IPS DF 6.9 (cell line): ENCODE measurements at regions not wholly inside any gene's neighbourhood (a gene's known extent, or its start where the extent isn't known, plus 50 kb on each side); places are given as distances from the start of the nearest gene placed in this dataset.

Experiments used
- DNase-seq: peaks from one replicate; pipeline ENCODE4 v3.0.0-alpha.2; 2013; ENCODE audit warnings: low read depth, low spot score
- H3K27ac ChIP-seq: one replicate; pipeline ENCODE4 v1.5.1; 2013; ENCODE audit warnings: low read length, control low read depth
- H3K27me3 ChIP-seq: 2 replicates; pipeline ENCODE4 v1.6.1; 2013; ENCODE audit warnings: mild to moderate bottlenecking, low read length; ENCODE audit not compliant: control insufficient read depth, insufficient read depth
- H3K36me3 ChIP-seq: 2 replicates; pipeline ENCODE4 v1.6.1; 2013; ENCODE audit warnings: low read length; ENCODE audit not compliant: control insufficient read depth, insufficient read depth
- H3K4me1 ChIP-seq: 2 replicates; pipeline ENCODE4 v1.6.1; 2013; ENCODE audit warnings: low read length; ENCODE audit not compliant: control insufficient read depth, insufficient read depth
- H3K4me3 ChIP-seq: 2 replicates; pipeline ENCODE4 v1.5.1; 2013; ENCODE audit warnings: mild to moderate bottlenecking, low read length
- H3K9me3 ChIP-seq: 2 replicates; pipeline ENCODE4 v1.6.1; 2013; ENCODE audit warnings: low read length, inconsistent platforms; ENCODE audit not compliant: control insufficient read depth, insufficient read depth
- WGBS: extraction: QIAGEN DNeasy Blood & Tissue Kit; methylation state at CpG from one replicate; pipeline ENCODE4 v1.1.7; 2013; ENCODE audit warnings: mixed read lengths, missing lambda C conversion rate; ENCODE audit not compliant: insufficient read length, insufficient coverage; 5-methylcytosine and 5-hydroxymethylcytosine counted together

- no peak for DNase-seq
- Histone ChIP-seq H3K4me3 (no peak overlapping the region), H3K27me3 (no peaks in the 10 kb centered on the region), H3K4me1 (no peaks in the 10 kb centered on the region), H3K36me3 (no peaks in the 10 kb centered on the region), H3K27ac (no peak overlapping the region), H3K9me3 (no peaks in the 10 kb centered on the region)
These were observed 67.8 kb upstream of the FAM83B start for GRCh38 chr6:54778731-54779130.

- no peaks in the 10 kb centered on the region for H3K27me3 ChIP-seq
- DNase-seq: no peak
- WGBS: no CpG with 5 or more reads among the region's 2 CpGs
These were observed 62.6 kb upstream of the FAM83B start for GRCh38 chr6:54784011-54784410.

GRCh38 chr6:54786154-54786553, 60.4 kb upstream of the FAM83B start:
- no peaks in the 10 kb centered on the region for H3K36me3 ChIP-seq
- DNase-seq: no peak
- no peaks in the 10 kb centered on the region for H3K4me1 ChIP-seq
- H3K27ac ChIP-seq: no peak overlapping the region
- WGBS: no CpG with 5 or more reads among the region's 2 CpGs
- H3K9me3 ChIP-seq: no peaks in the 10 kb centered on the region
- H3K4me3 ChIP-seq: no peak overlapping the region
- no peaks in the 10 kb centered on the region for H3K27me3 ChIP-seq

More at GRCh38 chr6:54784011-54784410, 62.6 kb upstream of the FAM83B start:
- no peaks in the 10 kb centered on the region for H3K4me1 ChIP-seq
- no peaks in the 10 kb centered on the region for H3K36me3 ChIP-seq
- H3K27ac ChIP-seq: no peak overlapping the region
- no peak overlapping the region for H3K4me3 ChIP-seq
- no peaks in the 10 kb centered on the region for H3K9me3 ChIP-seq

- Histone ChIP-seq H3K27ac (no peak overlapping the region), H3K4me3 (no peak overlapping the region), H3K27me3 (no peaks in the 10 kb centered on the region), H3K4me1 (no peaks in the 10 kb centered on the region), H3K36me3 (no peaks in the 10 kb centered on the region), H3K9me3 (no peaks in the 10 kb centered on the region)
- no peak for DNase-seq
- no CpG with 5 or more reads among the region's 1 CpG for WGBS
These were observed 58.7 kb upstream of the FAM83B start for GRCh38 chr6:54787825-54788224.
